Tibial nerve (tissue), 3 donors: ENCODE measurements at regions not wholly inside any gene's neighbourhood (a gene's known extent, or its start where the extent isn't known, plus 50 kb on each side); places are given as distances from the start of the nearest gene placed in this dataset.

Experiments
- CTCF ChIP-seq, 5 experiments: fragments of 200-600 bp in 3 of 5; fragments of 450-650 bp in 2 of 5; sonication (generic) in 3 of 5; IDR thresholded peaks; one replicate each; pipeline ENCODE4 v1.5.1; 2016 to 2019; ENCODE audit warnings: antibody characterized with exemption in 5 of 5, mild to moderate bottlenecking in 3 of 5, moderate library complexity in 2 of 5
- POLR2A ChIP-seq, 2 donors: fragments of 450-650 bp; IDR thresholded peaks; one replicate each; pipeline ENCODE4 v1.6.1; 2017; ENCODE audit warnings: antibody characterized with exemption in 2 of 2, mild to moderate bottlenecking in 2 of 2, moderate library complexity in 2 of 2

GRCh38 chr2:126224776-126225175, 431.2 kb upstream of the GYPC start:
- no peak for TF ChIP-seq CTCF (IDR thresholded peaks at IDR 0.05)
- TF ChIP-seq POLR2A (IDR thresholded peaks at IDR 0.05), result no peak
